ENCODE measurements at regions not wholly inside any gene's neighbourhood (a gene's known extent, or its start where the extent isn't known, plus 50 kb on each side); places are given as distances from the start of the nearest gene placed in this dataset.

- intact Hi-C loops (cut with DNase I): no loop called here
- DNase-seq (ENCODE audit: low spot score) (no peak), ATAC-seq (no peak)
Measured at GRCh38 chr13:109569958-109570711, 216.2 kb downstream of the IRS2 start.

DNA sequence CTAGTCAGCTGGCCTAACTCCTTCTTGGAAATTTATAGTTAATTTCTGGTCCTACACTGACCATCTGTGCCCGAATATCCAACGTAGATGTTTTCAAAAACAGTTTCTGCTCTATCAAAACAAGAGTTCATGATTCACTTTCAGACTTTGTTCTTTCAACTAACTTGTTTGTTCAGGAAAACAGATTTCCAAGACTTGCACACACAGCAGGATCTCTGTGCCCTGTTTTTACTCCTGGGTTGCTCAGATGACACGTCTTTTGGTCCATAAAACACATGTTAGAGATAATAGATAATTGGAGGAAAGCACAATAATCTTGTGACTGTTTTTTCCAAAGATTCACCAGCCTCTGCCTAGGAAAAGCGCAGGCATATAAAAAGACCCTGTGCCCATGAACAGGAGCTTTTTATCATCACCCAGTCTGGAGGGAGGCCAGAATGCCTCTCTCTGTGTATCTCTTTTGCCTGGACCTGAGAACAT, 218.0 kb downstream of the IRS2 start:
- no peak for ATAC-seq
- no peak for DNase-seq (ENCODE audit: low spot score)
- intact Hi-C loops (cut with DNase I): no loop called here

DNA sequence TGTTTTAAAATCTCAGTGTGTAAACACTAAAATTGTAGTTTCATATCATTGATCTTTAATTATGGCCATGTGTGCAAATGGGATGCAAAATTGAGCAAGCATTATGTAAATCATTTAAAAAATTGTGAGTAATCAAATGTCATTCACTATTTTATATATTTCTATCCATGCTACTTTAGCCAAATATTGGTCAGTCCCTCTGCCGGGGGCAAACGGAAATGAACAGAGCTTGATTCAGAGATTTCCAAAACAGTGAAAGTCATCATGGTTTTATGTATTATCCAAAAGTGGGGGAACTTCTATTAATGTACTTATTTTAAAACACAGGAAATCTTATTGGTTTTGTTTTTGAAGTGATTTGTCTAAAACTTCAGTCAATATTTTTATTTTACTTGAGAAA, 219.1 kb downstream of the IRS2 start:
- ATAC-seq (no peak), DNase-seq (ENCODE audit: low spot score) (no peak)
- intact Hi-C loops (cut with DNase I): no loop called here

DNA sequence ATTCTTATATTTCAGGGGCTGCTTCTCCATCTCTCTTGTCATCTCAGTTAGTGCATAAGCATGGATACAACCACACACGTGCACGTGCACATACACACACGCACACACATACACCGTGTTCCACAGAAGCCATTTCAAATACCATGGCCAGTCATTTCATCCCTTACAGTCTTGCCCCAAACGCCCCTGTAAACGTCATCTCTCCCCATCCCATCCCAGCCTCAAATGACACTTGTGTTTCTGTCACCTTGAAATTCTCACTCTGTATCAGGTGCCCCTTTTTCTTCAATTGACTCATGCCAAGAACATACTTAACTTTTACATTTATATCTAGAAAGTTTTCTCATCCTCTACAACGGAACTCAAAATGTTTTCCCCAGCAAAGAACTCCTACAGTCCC, 220.5 kb downstream of the IRS2 start:
- intact Hi-C loops (cut with DNase I): no loop called here
- no peak for ATAC-seq
- DNase-seq (ENCODE audit: low spot score): no peak

DNA sequence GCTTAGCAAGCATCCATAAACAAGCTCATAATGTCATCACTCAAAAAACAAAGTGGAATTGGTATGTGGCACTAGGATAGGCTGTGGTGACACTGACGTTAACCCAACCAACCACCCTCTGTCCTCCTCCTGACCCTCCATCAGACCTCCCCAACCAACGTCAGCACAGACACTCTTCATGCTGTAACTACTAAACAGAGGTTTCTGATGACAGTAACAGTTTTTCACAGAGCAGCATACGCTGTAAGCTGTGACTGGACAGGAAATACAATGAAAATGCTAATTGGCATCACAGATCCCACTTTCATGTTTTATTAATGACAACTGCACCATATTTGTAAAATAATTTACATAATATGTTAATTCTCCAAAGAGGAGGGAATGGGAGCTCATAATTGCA, 238.0 kb downstream of the IRS2 start:
- ATAC-seq (no peak), DNase-seq (ENCODE audit: low spot score) (no peak)
- intact Hi-C loops (cut with DNase I): no loop called here

DNA sequence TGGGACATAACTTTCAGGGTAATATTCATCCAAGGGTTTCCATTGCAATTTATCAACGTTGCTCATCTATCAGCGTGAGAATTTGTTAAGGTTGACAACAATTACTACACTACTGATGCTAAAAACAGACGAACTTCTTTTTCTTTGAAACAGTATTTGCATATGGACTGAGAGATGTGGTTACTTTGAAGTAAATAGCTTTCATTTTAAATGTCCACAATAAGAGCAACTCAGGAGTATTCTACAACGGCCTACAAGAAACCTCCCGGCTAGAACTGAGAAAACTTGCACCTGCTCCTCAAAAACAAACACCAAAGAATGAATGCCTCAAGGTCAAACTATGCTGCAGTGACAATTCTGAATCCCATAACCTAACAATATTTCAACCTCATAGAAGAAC, 238.4 kb downstream of the IRS2 start:
- ATAC-seq: no peak
- intact Hi-C loops (cut with DNase I): no loop called here
- DNase-seq (ENCODE audit: low spot score): no peak

DNA sequence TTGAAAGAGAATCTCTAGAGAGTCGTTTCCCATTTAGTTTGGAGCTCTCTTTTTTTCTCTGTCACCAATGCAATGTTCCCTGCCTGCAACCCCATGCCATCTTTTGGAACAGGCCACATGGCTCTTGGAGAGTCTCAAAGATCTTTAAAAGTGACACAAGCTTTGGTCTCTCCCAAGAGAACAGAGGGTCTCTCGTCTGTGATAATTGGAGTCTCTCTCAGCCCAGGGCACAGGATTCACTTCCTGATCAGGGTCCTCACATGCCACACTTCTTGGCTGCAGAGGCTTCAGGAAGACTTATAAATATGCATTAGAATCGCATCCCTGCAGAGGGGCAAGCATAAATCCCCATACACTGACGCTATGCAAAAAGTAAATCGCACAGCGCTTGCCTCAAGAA, 240.5 kb downstream of the IRS2 start:
- intact Hi-C loops (cut with DNase I): no loop called here
- no peak for ATAC-seq

GRCh38 chr13:109541081-109541480, 245.3 kb downstream of the IRS2 start:
- intact Hi-C loops (cut with DNase I): no loop called here

More for the DNA sequence above, 240.5 kb downstream of the IRS2 start:
- DNase-seq (ENCODE audit: low spot score): no peak

GRCh38 chr13:109537584-109537983, 248.8 kb downstream of the IRS2 start:
- intact Hi-C loops (cut with DNase I): no loop called here
- ATAC-seq (no peak), DNase-seq (ENCODE audit: low spot score) (no peak)

More at GRCh38 chr13:109541081-109541480, 245.3 kb downstream of the IRS2 start:
- no peak for ATAC-seq
- DNase-seq (ENCODE audit: low spot score): no peak

- DNase-seq (ENCODE audit: low spot score): no peak
- intact Hi-C loops (cut with DNase I): no loop called here
- no peak for ATAC-seq
Measured at GRCh38 chr13:109533350-109533749, 253.0 kb downstream of the IRS2 start.

- no peak for ATAC-seq
- intact Hi-C loops (cut with DNase I): no loop called here
Measured at GRCh38 chr13:109529964-109530363, 256.4 kb downstream of the IRS2 start.

DNA sequence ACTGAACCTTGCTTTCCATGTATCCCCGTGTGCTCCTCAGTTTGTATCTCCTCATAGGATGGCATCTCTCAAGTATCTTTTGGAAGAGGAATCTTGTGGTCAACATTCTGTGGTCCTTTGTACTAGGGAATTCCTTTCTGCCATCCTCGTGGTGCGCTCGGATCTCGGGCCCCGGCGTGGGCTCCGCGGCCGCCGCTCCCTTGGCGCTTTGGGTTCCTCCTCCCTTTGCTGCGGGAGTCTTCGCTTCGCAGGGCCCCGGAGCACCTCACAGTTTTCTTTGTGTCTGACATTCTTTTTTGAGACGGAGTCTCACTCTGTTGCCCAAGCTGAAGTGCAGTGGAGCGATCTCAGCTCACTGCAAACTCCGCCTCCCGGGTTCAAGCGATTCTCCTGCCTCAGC, 264.7 kb downstream of the IRS2 start:
- ATAC-seq (no peak), DNase-seq (ENCODE audit: low spot score) (no peak)
- intact Hi-C loops (cut with DNase I): no loop called here

More at GRCh38 chr13:109529964-109530363, 256.4 kb downstream of the IRS2 start:
- DNase-seq (ENCODE audit: low spot score): no peak

DNA sequence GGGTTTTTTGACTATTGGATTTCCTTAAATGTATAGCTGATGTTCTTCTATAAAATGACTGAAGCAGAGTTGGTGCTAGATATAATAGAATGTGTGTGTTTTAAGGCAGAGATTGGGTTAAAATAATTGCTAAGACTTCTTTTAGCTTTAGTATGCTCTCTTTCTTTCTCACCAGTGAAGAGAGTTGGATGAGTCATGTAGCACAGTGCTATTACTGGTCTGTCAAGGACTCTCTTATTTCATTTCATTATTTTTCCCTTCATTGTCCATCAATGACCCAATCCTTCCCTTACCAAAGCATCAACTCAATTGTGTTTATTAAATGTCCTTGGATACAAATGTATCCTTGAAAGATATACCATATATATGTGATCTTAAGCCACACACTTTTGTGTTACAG, 268.9 kb downstream of the IRS2 start:
- DNase-seq (ENCODE audit: low spot score) (no peak), ATAC-seq (no peak)
- intact Hi-C loops (cut with DNase I): no loop called here

- intact Hi-C loops (cut with DNase I): no loop called here
- ATAC-seq (no peak), DNase-seq (ENCODE audit: low spot score) (no peak)
Measured at GRCh38 chr13:109516186-109516585, 270.2 kb downstream of the IRS2 start.

DNA sequence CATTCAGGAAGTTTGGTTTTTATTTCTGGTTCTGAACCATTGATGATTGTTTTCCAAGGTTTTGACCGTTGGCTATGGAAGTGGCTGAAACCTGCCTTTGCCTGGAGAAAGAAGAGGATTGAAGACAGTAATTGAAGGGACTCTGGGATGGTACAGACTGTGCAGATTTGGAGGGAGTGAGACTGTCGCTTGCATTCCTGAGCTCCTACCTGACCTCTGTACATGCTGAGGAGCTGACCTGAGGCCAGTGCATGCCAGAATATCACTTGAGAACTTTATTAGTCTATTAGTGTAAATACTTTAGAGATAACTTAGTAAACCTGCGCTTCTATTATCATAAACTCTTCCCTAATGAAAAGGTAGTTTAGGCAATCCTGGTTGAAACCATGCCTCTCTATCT, 276.4 kb downstream of the IRS2 start:
- DNase-seq (ENCODE audit: low spot score): no peak
- intact Hi-C loops (cut with DNase I): no loop called here
- no peak for ATAC-seq

DNA sequence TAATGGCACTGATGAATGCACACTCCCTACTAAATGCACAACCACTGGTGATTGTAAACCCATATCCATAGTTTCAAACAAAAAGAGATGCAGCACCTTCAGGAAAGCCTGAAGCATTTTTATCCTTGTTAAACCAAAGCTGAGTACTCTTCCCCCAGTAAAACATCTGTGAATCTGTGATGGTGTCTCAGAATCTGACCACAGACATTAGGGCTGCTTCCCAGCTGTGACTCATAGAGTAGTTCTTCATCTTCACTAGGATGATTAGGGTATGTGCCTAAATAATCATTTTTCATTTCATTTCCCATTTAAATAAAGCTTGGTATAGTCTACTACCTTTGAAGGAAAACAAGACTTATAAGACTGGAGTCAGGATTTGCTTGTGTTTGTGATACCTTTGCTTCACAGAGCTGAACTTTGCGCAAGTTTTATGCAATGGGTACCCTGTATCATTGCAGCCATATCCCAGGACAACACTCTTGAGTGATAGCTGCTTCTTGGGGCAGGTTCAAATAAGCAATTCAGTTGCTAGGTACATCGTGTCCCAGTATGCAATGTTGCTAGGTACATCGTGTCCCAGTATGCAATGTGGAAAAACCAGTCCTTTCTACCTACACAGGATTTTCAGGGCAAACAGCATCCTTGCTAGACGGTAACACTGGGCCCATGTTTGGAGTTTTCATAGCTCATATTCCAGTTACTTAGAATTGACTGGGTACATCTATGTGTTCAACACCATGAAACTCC, 277.1 kb downstream of the IRS2 start:
- no peak for DNase-seq (ENCODE audit: low spot score)
- intact Hi-C loops (cut with DNase I): no loop called here
- no peak for ATAC-seq

GRCh38 chr13:109500146-109500773, 286.1 kb downstream of the IRS2 start:
- ATAC-seq: no peak
- intact Hi-C loops (cut with DNase I): no loop called here
- no peak for DNase-seq (ENCODE audit: low spot score)

DNA sequence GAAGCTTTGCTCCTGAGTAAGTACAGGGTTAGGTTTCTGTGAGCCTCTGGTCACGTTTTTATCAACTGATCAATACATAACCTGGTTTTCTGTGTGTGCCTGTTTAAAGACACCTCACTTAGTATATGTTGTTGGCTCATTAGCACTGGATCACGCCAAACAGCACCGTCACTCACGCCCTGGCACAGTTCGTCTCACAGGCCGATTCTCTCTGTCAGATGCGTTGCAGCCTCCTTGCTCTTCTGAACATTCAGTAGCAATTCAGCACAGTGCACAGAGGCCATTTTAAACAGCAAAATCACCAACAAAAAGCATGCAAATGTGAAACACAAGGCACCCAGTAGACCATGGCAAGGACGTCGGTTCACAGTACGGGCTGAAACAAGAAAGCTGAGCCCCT, 288.5 kb downstream of the IRS2 start:
- ATAC-seq (no peak), DNase-seq (ENCODE audit: low spot score) (no peak)
- intact Hi-C loops (cut with DNase I): loop anchor here (10.0 kb wide), 1 partner anchor 1053 kb away; no protein-coding TSS in a partner anchor

DNA sequence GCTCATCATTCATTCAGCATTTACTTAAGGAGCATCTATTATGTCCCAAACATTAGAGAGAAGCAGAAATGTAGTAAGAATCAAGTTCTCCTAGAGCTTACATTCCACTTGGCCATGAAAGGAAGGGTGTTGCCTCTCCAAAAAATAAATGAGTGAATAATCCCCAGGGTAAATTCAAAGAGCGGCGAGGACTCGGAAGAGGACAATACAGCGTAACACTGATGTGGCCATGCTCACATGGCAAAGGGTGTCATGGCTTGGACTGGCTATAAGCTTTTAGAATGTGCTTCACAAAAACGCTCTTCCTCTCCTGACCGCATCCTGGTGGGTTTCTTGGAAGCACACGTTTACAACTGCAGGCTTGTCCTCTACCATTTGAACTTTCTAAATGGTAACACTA, 290.2 kb downstream of the IRS2 start:
- DNase-seq (ENCODE audit: low spot score) (no peak), ATAC-seq (no peak)
- intact Hi-C loops (cut with DNase I): loop anchor here (10.0 kb wide), 1 partner anchor 1051 kb away; no protein-coding TSS in a partner anchor

DNA sequence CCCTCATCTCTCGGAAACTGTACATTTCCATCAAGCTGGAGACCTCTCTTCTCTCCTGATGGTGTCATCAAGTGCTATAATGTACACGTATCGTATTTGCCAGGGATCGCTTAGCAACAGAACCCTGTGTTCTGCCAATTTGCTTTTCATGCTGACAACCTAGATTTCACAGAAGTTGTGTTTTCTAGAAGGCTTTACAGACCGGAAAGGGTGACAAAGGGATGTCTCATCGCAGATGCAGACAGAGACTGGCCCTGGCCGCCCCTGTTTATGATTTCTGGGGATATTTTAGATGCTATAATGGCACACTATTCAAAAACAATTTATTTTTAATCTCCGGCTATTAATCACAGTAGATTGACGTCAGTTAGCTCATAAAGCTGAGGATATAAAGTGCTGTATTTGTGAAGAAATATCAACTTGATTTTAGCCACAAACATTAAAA, 291.4 kb downstream of the IRS2 start:
- intact Hi-C loops (cut with DNase I): loop anchor here (10.0 kb wide), 1 partner anchor 1050 kb away; no protein-coding TSS in a partner anchor
- no peak for DNase-seq (ENCODE audit: low spot score)
- ATAC-seq: no peak

Data from sciatic nerve (tissue), 2 donors.